Type B pancreatic cell (in vitro differentiated cells): ENCODE measurements at regions not wholly inside any gene's neighbourhood (a gene's known extent, or its start where the extent isn't known, plus 50 kb on each side); places are given as distances from the start of the nearest gene placed in this dataset.

Source experiments
- DNase-seq: peaks from one replicate; pipeline ENCODE4 v3.0.0; 2021; ENCODE audit warnings: mixed read lengths; ENCODE audit not compliant: unreplicated experiment; ENCODE audit errors: extremely low spot score
- H3K27ac Mint-ChIP-seq: 2 replicates; pipeline ENCODE4 v1.8.0; 2021; ENCODE audit warnings: mild to moderate bottlenecking, mixed read lengths
- H3K27me3 Mint-ChIP-seq: 2 replicates; pipeline ENCODE4 v1.8.0; 2021; ENCODE audit warnings: mixed read lengths
- H3K36me3 Mint-ChIP-seq: 2 replicates; pipeline ENCODE4 v1.8.0; 2021; ENCODE audit warnings: mixed read lengths
- H3K4me1 Mint-ChIP-seq: one replicate; pipeline ENCODE4 v1.8.0; 2021; ENCODE audit warnings: mixed read lengths; ENCODE audit not compliant: unreplicated experiment
- H3K4me3 Mint-ChIP-seq: 2 replicates; pipeline ENCODE4 v1.8.0; 2021; ENCODE audit warnings: mild to moderate bottlenecking, mixed read lengths
- H3K9me3 Mint-ChIP-seq: 2 replicates; pipeline ENCODE4 v1.8.0; 2021; ENCODE audit warnings: mixed read lengths
- CTCF ChIP-seq: fragments of 200-600 bp; sonication (generic); conservative IDR thresholded peaks from 2 replicates; pipeline ENCODE4 v1.5.0; 2021; ENCODE audit warnings: antibody characterized with exemption, mild to moderate bottlenecking

GRCh38 chr11:13101644-13102512, 92.8 kb downstream of the RASSF10 start:
- peaks cover 9% of the 10 kb centered on the region for H3K4me1 Mint-ChIP-seq

GRCh38 chr11:13102513-13102840, 93.4 kb downstream of the RASSF10 start:
- H3K4me1 Mint-ChIP-seq: peaks cover 9% of the 10 kb centered on the region
- no peak overlapping the region for H3K27ac Mint-ChIP-seq
- no peak overlapping the region for H3K4me3 Mint-ChIP-seq
- H3K27me3 Mint-ChIP-seq: no peaks in the 10 kb centered on the region
- no peak for DNase-seq
- no peaks in the 10 kb centered on the region for H3K36me3 Mint-ChIP-seq
- no peak for TF ChIP-seq CTCF
- H3K9me3 Mint-ChIP-seq: no peaks in the 10 kb centered on the region

More at GRCh38 chr11:13101644-13102512, 92.8 kb downstream of the RASSF10 start:
- no peaks in the 10 kb centered on the region for H3K36me3 Mint-ChIP-seq
- TF ChIP-seq CTCF: no peak
- no peaks in the 10 kb centered on the region for H3K27me3 Mint-ChIP-seq
- no peak overlapping the region for H3K27ac Mint-ChIP-seq
- no peaks in the 10 kb centered on the region for H3K9me3 Mint-ChIP-seq
- DNase-seq: no peak
- H3K4me3 Mint-ChIP-seq: no peak overlapping the region

GRCh38 chr11:13102865-13103539, 93.9 kb downstream of the RASSF10 start:
- no peaks in the 10 kb centered on the region for H3K36me3 Mint-ChIP-seq
- no peaks in the 10 kb centered on the region for H3K9me3 Mint-ChIP-seq
- TF ChIP-seq CTCF: no peak
- peaks cover 9% of the 10 kb centered on the region for H3K4me1 Mint-ChIP-seq
- DNase-seq: no peak
- H3K4me3 Mint-ChIP-seq: no peak overlapping the region
- H3K27me3 Mint-ChIP-seq: peaks cover 3% of the 10 kb centered on the region
- no peak overlapping the region for H3K27ac Mint-ChIP-seq

- no peaks in the 10 kb centered on the region for H3K36me3 Mint-ChIP-seq
- peaks cover 9% of the 10 kb centered on the region for H3K4me1 Mint-ChIP-seq
- H3K27me3 Mint-ChIP-seq: peaks cover 7% of the 10 kb centered on the region
- no peak overlapping the region for H3K27ac Mint-ChIP-seq
- TF ChIP-seq CTCF: no peak
- no peak overlapping the region for H3K4me3 Mint-ChIP-seq
- no peak for DNase-seq
- no peaks in the 10 kb centered on the region for H3K9me3 Mint-ChIP-seq
These were observed 94.9 kb downstream of the RASSF10 start for GRCh38 chr11:13103962-13104554.

- H3K4me1 Mint-ChIP-seq: peaks cover 9% of the 10 kb centered on the region
- DNase-seq: no peak
- no peak for TF ChIP-seq CTCF
- H3K27ac Mint-ChIP-seq: no peak overlapping the region
- H3K4me3 Mint-ChIP-seq: no peak overlapping the region
- H3K27me3 Mint-ChIP-seq: peaks cover 7% of the 10 kb centered on the region
- no peaks in the 10 kb centered on the region for H3K36me3 Mint-ChIP-seq
- no peaks in the 10 kb centered on the region for H3K9me3 Mint-ChIP-seq
These were observed 95.6 kb downstream of the RASSF10 start for GRCh38 chr11:13104619-13105236.
